ENCODE measurements at regions not wholly inside any gene's neighbourhood (a gene's known extent, or its start where the extent isn't known, plus 50 kb on each side); places are given as distances from the start of the nearest gene placed in this dataset.

DNA sequence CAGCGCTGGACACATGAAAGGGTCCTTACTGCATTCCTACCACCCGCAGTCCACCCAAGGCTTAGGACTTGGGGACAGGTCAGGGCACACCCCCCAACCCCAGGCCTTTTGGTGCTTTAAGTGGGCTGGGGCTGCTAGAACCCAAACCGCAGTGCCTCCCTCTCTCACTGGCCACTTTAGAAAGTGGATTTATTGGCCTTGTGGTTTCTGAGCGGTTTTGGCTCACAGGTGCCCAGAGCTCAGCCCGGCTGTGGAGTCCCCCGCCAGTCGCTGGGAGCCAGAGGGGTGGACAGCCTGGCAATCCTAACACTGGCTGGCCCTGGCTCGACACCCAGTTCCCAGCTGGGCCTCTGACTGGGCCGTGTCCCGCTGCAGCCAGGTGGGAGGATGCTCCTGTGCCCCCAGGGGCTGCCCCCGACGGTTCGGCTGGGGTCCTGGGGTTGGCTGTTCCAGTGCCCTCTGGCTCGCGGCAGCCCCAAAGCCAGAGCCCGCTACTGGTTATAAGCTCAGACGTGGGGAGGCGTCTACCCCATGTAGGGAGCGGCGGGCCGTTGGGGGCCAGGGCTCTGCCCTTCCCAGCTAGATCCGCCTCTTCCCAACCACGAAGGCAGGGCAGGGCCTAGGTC lies 65.2 kb upstream of the RNU6ATAC start:
- no peak for DNase-seq

DNA sequence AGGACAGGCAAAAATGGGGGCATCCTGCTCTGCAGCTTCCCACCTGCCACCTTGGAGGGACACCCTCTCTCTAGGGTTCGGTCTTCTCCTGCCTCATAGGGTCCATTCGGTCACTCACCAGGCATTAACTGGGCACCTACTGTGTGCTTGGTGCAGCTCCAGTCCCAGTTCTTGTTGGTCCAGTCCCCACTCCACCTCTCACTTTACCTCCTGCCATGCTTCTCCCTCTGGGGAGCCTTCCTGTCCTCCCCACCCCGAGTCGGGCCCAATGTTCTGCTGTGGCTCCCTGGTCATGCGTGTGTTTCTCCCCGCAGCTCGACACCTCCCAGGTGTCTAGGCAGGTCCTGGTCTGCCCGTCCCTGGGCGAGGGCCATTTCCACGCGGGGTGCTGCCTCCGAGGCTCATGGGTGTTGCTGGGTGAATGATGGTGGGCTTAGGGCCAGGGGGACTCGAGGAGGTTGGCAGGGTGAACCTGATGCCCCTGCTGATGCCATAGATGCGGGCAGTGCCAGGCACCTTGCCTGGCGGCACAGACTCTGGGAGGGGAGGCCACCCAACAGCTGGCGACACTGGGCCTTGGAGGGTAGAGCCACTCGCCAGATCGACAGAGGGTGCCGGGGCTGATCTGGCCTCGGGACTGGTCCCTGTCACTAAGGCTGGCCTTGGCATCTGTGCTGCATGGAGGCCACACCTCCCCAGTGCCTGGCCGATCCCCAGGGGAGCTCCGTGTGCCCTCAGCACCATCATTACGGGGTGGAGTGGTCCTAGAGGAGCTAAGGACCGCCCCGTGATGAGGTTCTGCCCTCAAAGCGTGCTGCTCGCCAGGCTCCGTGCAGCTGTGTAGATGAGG lies 66.0 kb upstream of the RNU6ATAC start:
- DNase-seq, result no peak

DNA sequence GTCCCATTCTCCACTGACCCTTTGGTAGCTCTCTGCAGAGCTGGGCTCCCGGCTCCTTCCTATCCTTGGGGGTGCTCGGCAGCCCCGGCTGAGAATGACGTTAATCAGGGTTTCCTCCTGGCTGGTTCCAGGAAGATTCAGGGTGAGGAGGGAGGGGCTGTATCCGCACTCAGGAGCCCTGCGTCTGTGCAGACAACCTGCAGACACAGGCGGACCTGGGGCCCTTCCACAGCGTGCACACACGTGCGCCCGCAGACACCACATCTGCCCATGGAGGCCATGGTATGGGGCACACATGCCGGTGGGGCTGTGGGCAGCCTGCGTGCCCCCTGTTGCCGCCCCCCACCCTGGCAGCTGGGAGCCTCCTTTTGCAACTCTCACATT lies 66.6 kb upstream of the RNU6ATAC start:
- DNase-seq, result no peak

GRCh38 chr9:134231330-134231745 lies 67.0 kb upstream of the RNU6ATAC start:
- no peak for DNase-seq

GRCh38 chr9:134231767-134232166 lies 67.4 kb upstream of the RNU6ATAC start:
- DNase-seq, result no peak

- DNase-seq, result no peak
These were observed 68.7 kb upstream of the RNU6ATAC start for GRCh38 chr9:134233022-134233421.

GRCh38 chr9:134234001-134234660 lies 69.8 kb upstream of the RNU6ATAC start:
- DNase-seq, result no peak

DNA sequence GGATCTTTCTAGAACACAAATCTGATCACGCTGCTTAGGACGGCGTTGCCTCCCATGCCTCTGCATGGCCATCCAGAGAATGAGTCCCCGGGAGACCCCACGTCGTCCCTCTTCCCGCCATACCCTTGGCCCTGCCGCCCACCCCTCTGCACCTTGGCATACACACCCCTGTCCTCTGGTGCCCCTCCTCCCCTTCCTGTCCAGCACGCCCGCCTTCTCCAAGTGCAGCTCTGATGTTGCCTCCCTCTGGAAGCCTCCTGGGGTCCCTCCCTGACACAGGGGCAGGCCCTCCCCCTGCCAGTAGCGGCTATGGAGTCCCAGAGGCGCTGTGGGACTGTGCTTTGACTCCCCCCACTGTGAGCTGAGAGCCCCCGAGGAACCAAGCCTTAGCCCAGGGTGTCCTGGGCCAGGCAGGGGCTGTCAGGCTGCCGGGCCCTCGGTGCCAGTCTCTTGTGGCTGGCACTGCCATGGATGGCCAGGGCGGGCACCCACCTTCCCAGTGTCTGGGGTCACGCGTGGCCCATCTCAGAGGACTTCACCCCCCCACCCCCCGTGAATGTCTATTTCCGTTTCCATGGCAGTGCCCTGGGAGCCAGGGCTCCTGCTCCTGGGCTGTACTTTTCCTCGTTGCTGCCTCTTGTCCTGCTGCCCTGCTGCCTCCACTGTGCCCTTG lies 70.5 kb upstream of the RNU6ATAC start:
- DNase-seq, result no peak

- DNase-seq, result no peak
These were observed 71.0 kb upstream of the RNU6ATAC start for GRCh38 chr9:134235366-134235765.

- no peak for DNase-seq
These were observed 71.6 kb upstream of the RNU6ATAC start for GRCh38 chr9:134236001-134236421.

DNA sequence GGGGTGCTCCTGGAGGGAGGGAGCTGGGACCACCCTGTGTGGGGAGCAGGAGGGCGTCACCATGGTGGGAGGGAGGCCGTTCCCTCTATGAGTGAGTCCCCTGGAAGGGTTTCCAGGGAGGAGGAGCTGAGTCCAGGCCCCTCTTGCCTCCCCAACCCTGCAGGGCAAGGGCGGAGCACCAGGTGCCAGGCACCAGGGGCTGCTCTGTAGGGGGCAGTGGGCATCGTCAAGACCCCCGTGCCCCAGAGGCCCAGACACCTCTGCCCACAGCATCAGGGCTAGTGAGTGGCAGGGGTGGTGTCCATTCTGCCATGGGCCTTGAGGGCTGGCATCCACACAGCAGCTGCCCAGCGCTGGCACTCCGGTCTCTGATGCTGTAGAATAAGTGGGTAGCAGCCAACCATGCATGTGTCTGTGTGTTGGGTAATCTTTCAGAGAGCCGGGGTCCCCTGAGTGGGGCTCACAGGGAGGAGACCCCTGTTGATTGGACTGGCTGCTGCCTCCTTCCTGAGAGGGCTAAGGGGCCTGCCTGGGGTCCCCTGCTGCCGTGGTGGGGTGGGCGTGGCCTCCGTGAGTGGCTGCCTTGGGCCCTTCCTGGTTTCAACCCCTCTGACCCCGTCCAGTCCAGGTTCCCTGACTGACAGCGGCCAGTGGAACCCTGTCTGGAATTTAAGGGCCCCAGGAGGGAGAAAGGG lies 72.7 kb upstream of the RNU6ATAC start:
- no peak for DNase-seq

DNA sequence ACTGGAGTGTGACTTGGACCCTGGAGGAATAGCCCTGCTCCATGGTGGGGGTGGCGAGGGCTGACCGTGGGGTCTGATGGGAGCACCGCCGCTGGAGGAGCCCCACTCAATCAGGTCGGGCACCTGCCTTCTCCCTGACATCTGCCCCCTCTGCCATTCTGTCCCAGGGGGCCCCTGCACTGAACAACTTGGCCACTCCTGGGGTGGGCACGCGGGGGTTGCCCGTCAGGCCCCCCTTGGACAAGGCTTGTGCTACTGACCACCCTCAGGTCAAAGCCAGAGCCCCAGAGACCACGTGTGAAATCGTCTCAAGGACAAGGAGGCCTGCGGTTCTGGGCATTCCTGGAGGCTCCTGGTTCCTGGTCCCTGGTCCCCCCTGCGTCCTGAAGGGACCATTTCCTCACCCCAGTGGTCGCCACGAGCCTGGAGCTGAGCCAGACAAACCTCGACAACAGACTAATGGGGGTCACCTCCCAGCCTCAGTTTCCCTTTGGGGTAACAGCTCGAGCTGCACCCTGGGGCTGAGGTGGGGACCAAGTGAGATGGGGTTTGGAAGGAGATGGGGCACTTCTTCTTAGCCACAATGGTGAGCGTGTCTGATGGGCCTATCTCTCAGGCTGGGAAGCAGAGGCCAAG lies 73.4 kb upstream of the RNU6ATAC start:
- no peak for DNase-seq

GRCh38 chr9:134239130-134239903 lies 75.0 kb upstream of the RNU6ATAC start:
- DNase-seq, result no peak

- no peak for DNase-seq
These were observed 75.6 kb upstream of the RNU6ATAC start for GRCh38 chr9:134239939-134240338.

GRCh38 chr9:134240361-134240760 lies 76.0 kb upstream of the RNU6ATAC start:
- no peak for DNase-seq

- DNase-seq, result no peak
These were observed 78.3 kb upstream of the RNU6ATAC start for GRCh38 chr9:134242706-134243105.

DNA sequence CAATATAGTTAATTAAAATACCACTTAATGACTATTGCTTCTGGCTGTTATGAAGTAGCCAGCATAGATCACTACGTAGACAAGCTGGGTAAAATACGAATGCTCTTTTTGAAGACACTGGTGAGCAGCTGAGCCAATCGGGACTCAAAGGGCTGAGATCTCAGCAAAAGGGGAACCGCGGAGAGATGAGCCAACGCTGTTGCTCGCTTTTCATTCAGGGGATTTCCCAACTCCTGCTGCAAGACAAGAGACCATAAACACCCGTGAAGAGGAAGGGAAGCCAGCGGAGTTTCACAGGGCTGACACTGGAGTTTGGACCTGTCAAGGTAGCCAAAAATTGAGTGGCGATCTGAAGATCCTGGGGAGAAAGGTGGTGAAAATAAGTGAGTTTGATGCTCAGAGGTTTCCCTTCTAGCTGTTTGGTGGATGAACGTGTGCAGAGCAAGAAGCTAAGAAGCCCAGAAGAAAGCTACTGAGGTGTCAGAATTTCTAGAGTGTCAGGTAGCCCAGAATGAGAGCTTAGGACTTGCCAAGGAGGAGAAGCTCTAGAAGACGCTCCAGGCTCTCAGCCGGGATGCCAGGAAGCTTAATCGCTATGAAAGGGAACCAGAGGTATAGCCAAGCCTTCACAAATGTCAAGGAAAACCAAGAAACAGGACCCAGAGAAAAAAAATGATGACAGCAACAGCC lies 79.6 kb upstream of the RNU6ATAC start:
- DNase-seq, result peak; percentile 4

- no peak for DNase-seq
These were observed 80.8 kb upstream of the RNU6ATAC start for GRCh38 chr9:134245179-134245578.

GRCh38 chr9:134247918-134248631 lies 78.2 kb upstream of the RXRA start:
- no peak for DNase-seq
